HepG2 (cell line): ENCODE measurements at regions not wholly inside any gene's neighbourhood (a gene's known extent, or its start where the extent isn't known, plus 50 kb on each side); places are given as distances from the start of the nearest gene placed in this dataset.

Experiments used
- ATAC-seq: fragments of 200-7000 bp; cut with Tn5 transposase; 3 replicates; pipeline ENCODE4 v1.9.1; 2020; ENCODE audit warnings: mild to moderate bottlenecking, moderate library complexity
- BruUV-seq: library from RNA; stranded (reverse); fragments of 400-500 nt; replicated peaks from 2 replicates; lab custom pipeline; 2021; lab: Mats Ljungman, UMichigan
- CTCF ChIA-PET: fragments of 300-600 bp; formaldehyde crosslinking; extraction: SDS; loops from one replicate; lab custom pipeline; 2021; ENCODE audit warnings: low total read pairs, inconsistent platforms, low intra/inter-chr PET ratio; lab: Yijun Ruan, JAX
- POLR2A ChIA-PET: fragments of 350-600 bp; sonication (Branson Sonifier 250); formaldehyde crosslinking; loops from one replicate; lab custom pipeline; 2020; ENCODE audit warnings: antibody characterized with exemption, inconsistent platforms; lab: Yijun Ruan, JAX
- DNase-seq: peaks from one replicate; pipeline ENCODE4 v3.0.0-alpha.2; 2015; ENCODE audit warnings: low spot score
- FAIRE-seq: peaks from 3 replicates; lab custom pipeline; 2011; peaks lifted over from hg19 to GRCh38; lab: Jason Lieb, UNC
- H2AFZ ChIP-seq: one replicate; pipeline ENCODE4 v1.6.1; 2011; ENCODE audit warnings: low read length, inconsistent platforms
- H3K27ac ChIP-seq: fragments of 300-600 bp; 3 replicates; pipeline ENCODE4 v1.8.0; 2011; ENCODE audit warnings: mixed run types, mild to moderate bottlenecking, mixed read lengths, low read length, inconsistent platforms; ENCODE audit not compliant: insufficient read depth; ENCODE audit errors: extremely low read length
- H3K27me3 ChIP-seq, 2 experiments: fragments of 200-600 bp in 1 of 2; 2 replicates in 1 of 2; 3 replicates in 1 of 2; pipeline versions ENCODE4 v1.6.0 to v1.8.0; 2011; ENCODE audit warnings: low read length in 2 of 2, mild to moderate bottlenecking in 2 of 2, moderate library complexity in 2 of 2, inconsistent platforms in 1 of 2; ENCODE audit not compliant: insufficient read depth in 2 of 2, control insufficient read depth in 1 of 2
- H3K36me3 ChIP-seq, 2 experiments: fragments of 200-600 bp in 1 of 2; replicated peaks in 1 of 2; 2 replicates in 1 of 2; 3 replicates in 1 of 2; pipeline versions ENCODE4 v1.5.1 to v1.8.0; 2011; ENCODE audit warnings: low read length in 2 of 2, inconsistent platforms in 1 of 2; ENCODE audit not compliant: insufficient read depth in 2 of 2, control insufficient read depth in 1 of 2
- H3K4me1 ChIP-seq: 2 replicates; pipeline ENCODE4 v1.5.1; 2012; ENCODE audit warnings: low read length, inconsistent platforms; ENCODE audit not compliant: insufficient read depth
- H3K4me2 ChIP-seq: 2 replicates; pipeline ENCODE4 v1.6.0; 2011; ENCODE audit warnings: low read depth, low read length, inconsistent platforms
- H3K4me3 ChIP-seq, 3 experiments: fragments of 200-600 bp in 1 of 3; sonication (generic), shearing (Covaris generic) in 1 of 3; replicated peaks in 1 of 3; 2 replicates each; pipeline ENCODE4 v1.5.1; 2011 to 2016; ENCODE audit warnings: low read length in 3 of 3, inconsistent platforms in 2 of 3, low read depth in 2 of 3, mild to moderate bottlenecking in 2 of 3, control low read depth in 1 of 3, mixed read lengths in 1 of 3; ENCODE audit not compliant: insufficient read depth in 1 of 3
- H3K79me2 ChIP-seq: one replicate; pipeline ENCODE4 v1.6.1; 2011; ENCODE audit warnings: low read length, inconsistent platforms; ENCODE audit not compliant: insufficient read depth
- H3K9ac ChIP-seq: 2 replicates; pipeline ENCODE4 v1.6.0; 2011; ENCODE audit warnings: mild to moderate bottlenecking, low read depth, low read length, inconsistent platforms; ENCODE audit not compliant: insufficient read depth
- H3K9me3 ChIP-seq: 2 replicates; pipeline ENCODE4 v1.5.1; 2012; ENCODE audit warnings: mild to moderate bottlenecking, low read length
- H4K20me1 ChIP-seq: 2 replicates; pipeline ENCODE4 v1.6.0; 2011; ENCODE audit warnings: inconsistent platforms, mild to moderate bottlenecking, low read length, moderate library complexity; ENCODE audit not compliant: insufficient read depth
- HBP1 ChIP-seq: IDR thresholded peaks from 2 replicates; pipeline ENCODE4 v1.6.1; 2016; ENCODE audit warnings: low read depth, control low read depth
- HOXA9 ChIP-seq: sonication (generic); formaldehyde crosslinking; IDR thresholded peaks from 2 replicates; pipeline ENCODE4 v1.8.1; 2022; ENCODE audit warnings: missing genetic modification reagents, mild to moderate bottlenecking, moderate library complexity, borderline replicate concordance
- KDM6A ChIP-seq: IDR thresholded peaks from 2 replicates; pipeline ENCODE4 v1.6.1; 2016; ENCODE audit warnings: low read depth
- MEIS2 ChIP-seq: sonication (generic); formaldehyde crosslinking; IDR thresholded peaks from 2 replicates; pipeline ENCODE4 v1.9.0; 2021; ENCODE audit warnings: mild to moderate bottlenecking, missing genetic modification reagents
- NFKB2 ChIP-seq: sonication (generic); formaldehyde crosslinking; IDR thresholded peaks from 2 replicates; pipeline ENCODE4 v1.4.0; 2020; ENCODE audit warnings: missing genetic modification reagents, borderline replicate concordance
- RELA ChIP-seq: sonication (generic); formaldehyde crosslinking; IDR thresholded peaks from 2 replicates; pipeline ENCODE4 v1.4.0; 2020; ENCODE audit warnings: missing genetic modification reagents
- RFX5 ChIP-seq: IDR thresholded peaks from 2 replicates; pipeline ENCODE4 v1.6.1; 2011; ENCODE audit warnings: low read depth, low read length, improper control_type of control experiment
- ZBTB4 ChIP-seq: sonication (generic); formaldehyde crosslinking; IDR thresholded peaks from 2 replicates; pipeline ENCODE4 v1.4.0; 2020; ENCODE audit warnings: missing genetic modification reagents, mild to moderate bottlenecking, borderline replicate concordance
- ZEB1 ChIP-seq: IDR thresholded peaks from 2 replicates; pipeline ENCODE4 v1.6.1; 2012; ENCODE audit warnings: mild to moderate bottlenecking, low read depth, inconsistent platforms; ENCODE audit not compliant: insufficient replicate concordance
- ZNF414 ChIP-seq: sonication (generic); formaldehyde crosslinking; IDR thresholded peaks from 2 replicates; pipeline ENCODE4 v1.5.0; 2020; ENCODE audit warnings: missing genetic modification reagents
- ZNF569 ChIP-seq: sonication (generic); formaldehyde crosslinking; IDR thresholded peaks from 2 replicates; pipeline ENCODE4 v1.5.0; 2020; ENCODE audit warnings: mild to moderate bottlenecking, missing genetic modification reagents, moderate library complexity, borderline replicate concordance
- ZNF782 ChIP-seq: sonication (generic); formaldehyde crosslinking; IDR thresholded peaks from 2 replicates; pipeline ENCODE4 v1.4.0; 2020; ENCODE audit warnings: missing genetic modification reagents, mild to moderate bottlenecking, borderline replicate concordance
- ZNF83 ChIP-seq: sonication (generic); formaldehyde crosslinking; IDR thresholded peaks from 2 replicates; pipeline ENCODE4 v1.4.0; 2020; ENCODE audit warnings: missing genetic modification reagents, mild to moderate bottlenecking, borderline replicate concordance
- WGBS: methylation state at CpG from one replicate; pipeline ENCODE4 v1.1.6; 2017; ENCODE audit warnings: low lambda C conversion rate; 5-methylcytosine and 5-hydroxymethylcytosine counted together
- in situ Hi-C: cut with HindIII; loops from 2 replicates; pipeline ENCODE4 v1.10.0; 2017; ENCODE audit warnings: low pct_unique_long_range_greater_than_20kb; ENCODE audit not compliant: extremely low pct_ligation_motif_present
- intact Hi-C: fragments of 100-400 bp; cut with micrococcal nuclease; formaldehyde crosslinking; loops from one replicate; pipeline ENCODE4 v1.10.0; 2022; ENCODE audit not compliant: unreplicated experiment
- TF ChIP-seq, protein P1 (sequence below): sonication (generic); formaldehyde crosslinking; IDR thresholded peaks from 2 replicates; pipeline ENCODE4 v1.4.0; 2020; ENCODE audit warnings: low read depth, missing genetic modification reagents
- TF ChIP-seq, protein P2 (sequence below): IDR thresholded peaks from 2 replicates; pipeline ENCODE4 v1.6.1; 2012; ENCODE audit warnings: inconsistent platforms

- in situ Hi-C loops = no loop called here
- H3K79me2 ChIP-seq = no peaks in the 10 kb centered on the region
- H2AFZ ChIP-seq = no peak overlapping the region
- FAIRE-seq (no peak), ATAC-seq (no peak), DNase-seq (no peak)
- H3K4me1 ChIP-seq = no peaks in the 10 kb centered on the region
- H3K4me3 ChIP-seq = no peak overlapping the region
- BruUV-seq = no TSS peak
- H3K27ac ChIP-seq = no peak overlapping the region
- WGBS = 5% methylated on average over 7 of the region's 7 CpGs
- no peaks in the 10 kb centered on the region for H3K36me3 ChIP-seq
- H3K27me3 ChIP-seq = peaks cover 5 to 70% of the 10 kb centered on the region in 2 experiments; a peak in 4 of 5 replicates
- no peaks in the 10 kb centered on the region for H3K9me3 ChIP-seq
- ChIA-PET CTCF (no interaction called here), POLR2A (no interaction called here)
- intact Hi-C loops = no loop called here
- no peak overlapping the region for H3K4me2 ChIP-seq
- H4K20me1 ChIP-seq = no peaks in the 10 kb centered on the region
- no peak overlapping the region for H3K9ac ChIP-seq
- no peak for TF ChIP-seq RELA
- no peak for TF ChIP-seq MEIS2 (CRISPR knock-in tag)
- TF ChIP-seq HOXA9 (CRISPR knock-in tag) = no peak
- TF ChIP-seq ZNF83 = no peak
- TF ChIP-seq NFKB2 (CRISPR knock-in tag) = no peak
- TF ChIP-seq ZNF569 = no peak
- no peak for TF ChIP-seq RFX5
- TF ChIP-seq HBP1 = no peak
- TF ChIP-seq ZBTB4 (CRISPR knock-in tag) = no peak
- no peak for TF ChIP-seq ZNF782 (CRISPR knock-in tag)
- TF ChIP-seq KDM6A (CRISPR knock-in tag) = no peak
- TF ChIP-seq, protein P1, sequence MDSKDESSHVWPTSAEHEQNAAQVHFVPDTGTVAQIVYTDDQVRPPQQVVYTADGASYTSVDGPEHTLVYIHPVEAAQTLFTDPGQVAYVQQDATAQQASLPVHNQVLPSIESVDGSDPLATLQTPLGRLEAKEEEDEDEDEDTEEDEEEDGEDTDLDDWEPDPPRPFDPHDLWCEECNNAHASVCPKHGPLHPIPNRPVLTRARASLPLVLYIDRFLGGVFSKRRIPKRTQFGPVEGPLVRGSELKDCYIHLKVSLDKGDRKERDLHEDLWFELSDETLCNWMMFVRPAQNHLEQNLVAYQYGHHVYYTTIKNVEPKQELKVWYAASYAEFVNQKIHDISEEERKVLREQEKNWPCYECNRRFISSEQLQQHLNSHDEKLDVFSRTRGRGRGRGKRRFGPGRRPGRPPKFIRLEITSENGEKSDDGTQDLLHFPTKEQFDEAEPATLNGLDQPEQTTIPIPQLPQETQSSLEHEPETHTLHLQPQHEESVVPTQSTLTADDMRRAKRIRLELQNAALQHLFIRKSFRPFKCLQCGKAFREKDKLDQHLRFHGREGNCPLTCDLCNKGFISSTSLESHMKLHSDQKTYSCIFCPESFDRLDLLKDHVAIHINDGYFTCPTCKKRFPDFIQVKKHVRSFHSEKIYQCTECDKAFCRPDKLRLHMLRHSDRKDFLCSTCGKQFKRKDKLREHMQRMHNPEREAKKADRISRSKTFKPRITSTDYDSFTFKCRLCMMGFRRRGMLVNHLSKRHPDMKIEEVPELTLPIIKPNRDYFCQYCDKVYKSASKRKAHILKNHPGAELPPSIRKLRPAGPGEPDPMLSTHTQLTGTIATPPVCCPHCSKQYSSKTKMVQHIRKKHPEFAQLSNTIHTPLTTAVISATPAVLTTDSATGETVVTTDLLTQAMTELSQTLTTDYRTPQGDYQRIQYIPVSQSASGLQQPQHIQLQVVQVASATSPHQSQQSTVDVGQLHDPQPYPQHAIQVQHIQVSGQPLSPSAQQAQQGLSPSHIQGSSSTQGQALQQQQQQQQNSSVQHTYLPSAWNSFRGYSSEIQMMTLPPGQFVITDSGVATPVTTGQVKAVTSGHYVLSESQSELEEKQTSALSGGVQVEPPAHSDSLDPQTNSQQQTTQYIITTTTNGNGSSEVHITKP (CRISPR knock-in tag) = no peak
- TF ChIP-seq, protein P2, sequence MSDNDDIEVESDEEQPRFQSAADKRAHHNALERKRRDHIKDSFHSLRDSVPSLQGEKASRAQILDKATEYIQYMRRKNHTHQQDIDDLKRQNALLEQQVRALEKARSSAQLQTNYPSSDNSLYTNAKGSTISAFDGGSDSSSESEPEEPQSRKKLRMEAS = no peak
- TF ChIP-seq ZNF414 (CRISPR knock-in tag) = no peak
- TF ChIP-seq ZEB1 = no peak
Observed at GRCh38 chr13:26923824-26924605, 163.4 kb upstream of the GPR12 start.
